Panc1 (cell line): ENCODE measurements at regions not wholly inside any gene's neighbourhood (a gene's known extent, or its start where the extent isn't known, plus 50 kb on each side); places are given as distances from the start of the nearest gene placed in this dataset.

Source experiments
- POLR2AphosphoS5 ChIP-seq: IDR thresholded peaks from 2 replicates; pipeline ENCODE4 v1.6.1; 2012; ENCODE audit warnings: mild to moderate bottlenecking, low read depth, low read length, moderate library complexity
- TF ChIP-seq, protein P1 (sequence below): fragments of 450-650 bp; IDR thresholded peaks from 2 replicates; pipeline ENCODE4 v1.5.1; 2017; ENCODE audit warnings: mild to moderate bottlenecking

DNA sequence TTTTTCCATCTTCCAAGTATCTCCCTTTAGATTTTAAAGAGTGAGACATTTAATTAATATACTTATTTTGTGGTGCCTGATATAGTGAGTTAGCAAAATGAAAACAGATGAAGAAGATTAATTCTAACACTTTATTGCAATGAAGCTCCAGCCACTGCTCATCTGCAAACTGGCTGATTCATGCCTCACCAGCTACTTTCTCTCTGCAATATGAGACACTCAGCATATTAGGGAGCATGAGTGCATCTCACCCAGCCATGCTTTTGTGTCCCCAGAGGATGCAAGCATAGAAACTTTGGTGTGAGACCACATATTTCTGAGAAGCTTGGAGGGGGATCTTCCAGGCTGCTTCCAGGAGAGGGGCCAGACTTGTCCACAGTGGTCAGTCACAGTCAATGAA is 148.6 kb downstream of the BMP4 start:
- TF ChIP-seq, protein P1, sequence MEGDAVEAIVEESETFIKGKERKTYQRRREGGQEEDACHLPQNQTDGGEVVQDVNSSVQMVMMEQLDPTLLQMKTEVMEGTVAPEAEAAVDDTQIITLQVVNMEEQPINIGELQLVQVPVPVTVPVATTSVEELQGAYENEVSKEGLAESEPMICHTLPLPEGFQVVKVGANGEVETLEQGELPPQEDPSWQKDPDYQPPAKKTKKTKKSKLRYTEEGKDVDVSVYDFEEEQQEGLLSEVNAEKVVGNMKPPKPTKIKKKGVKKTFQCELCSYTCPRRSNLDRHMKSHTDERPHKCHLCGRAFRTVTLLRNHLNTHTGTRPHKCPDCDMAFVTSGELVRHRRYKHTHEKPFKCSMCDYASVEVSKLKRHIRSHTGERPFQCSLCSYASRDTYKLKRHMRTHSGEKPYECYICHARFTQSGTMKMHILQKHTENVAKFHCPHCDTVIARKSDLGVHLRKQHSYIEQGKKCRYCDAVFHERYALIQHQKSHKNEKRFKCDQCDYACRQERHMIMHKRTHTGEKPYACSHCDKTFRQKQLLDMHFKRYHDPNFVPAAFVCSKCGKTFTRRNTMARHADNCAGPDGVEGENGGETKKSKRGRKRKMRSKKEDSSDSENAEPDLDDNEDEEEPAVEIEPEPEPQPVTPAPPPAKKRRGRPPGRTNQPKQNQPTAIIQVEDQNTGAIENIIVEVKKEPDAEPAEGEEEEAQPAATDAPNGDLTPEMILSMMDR: no peak
- no peak for TF ChIP-seq POLR2AphosphoS5
